ENCODE measurements at regions not wholly inside any gene's neighbourhood (a gene's known extent, or its start where the extent isn't known, plus 50 kb on each side); places are given as distances from the start of the nearest gene placed in this dataset.

DNA sequence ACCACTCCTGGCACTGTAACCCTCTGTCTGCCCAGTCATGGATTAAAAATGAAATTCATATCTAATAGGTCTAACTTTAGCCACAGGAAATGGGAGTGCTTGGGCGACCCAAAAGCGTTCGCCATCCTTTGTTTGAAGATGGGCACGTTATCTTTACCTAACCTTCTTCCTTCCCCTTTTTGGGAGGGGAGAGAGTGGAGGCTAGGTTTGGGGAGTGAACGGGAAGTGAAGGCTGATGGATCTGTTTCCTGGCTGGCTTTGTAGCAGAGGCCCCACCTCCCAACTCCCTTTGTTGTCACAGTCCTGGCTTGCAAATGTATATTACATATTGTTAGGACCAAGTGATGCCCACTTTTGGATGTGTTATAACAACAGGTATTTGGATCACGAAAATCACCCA lies 98.1 kb upstream of the ARHGEF3 start:
- Histone ChIP-seq H3K9me3 (replicated peaks in 1 of 3) (no peaks in the 10 kb centered on the region), H3K27me3 (no peaks in the 10 kb centered on the region), H3K4me1 (replicated peaks in 1 of 2) (no peaks in the 10 kb centered on the region), H3K36me3 (replicated peaks in 1 of 2) (no peaks in the 10 kb centered on the region), H3K27ac (peak overlapping the region in 1 of 5 donors; percentile 20), H3K4me3 (no peak overlapping the region)
- intact Hi-C loops (cut with DNase I) = no loop called here
- 71 to 85% (median 78%) methylated on average over 6 of the region's 6 CpGs for WGBS, 4 donors
- TF ChIP-seq, protein P1, sequence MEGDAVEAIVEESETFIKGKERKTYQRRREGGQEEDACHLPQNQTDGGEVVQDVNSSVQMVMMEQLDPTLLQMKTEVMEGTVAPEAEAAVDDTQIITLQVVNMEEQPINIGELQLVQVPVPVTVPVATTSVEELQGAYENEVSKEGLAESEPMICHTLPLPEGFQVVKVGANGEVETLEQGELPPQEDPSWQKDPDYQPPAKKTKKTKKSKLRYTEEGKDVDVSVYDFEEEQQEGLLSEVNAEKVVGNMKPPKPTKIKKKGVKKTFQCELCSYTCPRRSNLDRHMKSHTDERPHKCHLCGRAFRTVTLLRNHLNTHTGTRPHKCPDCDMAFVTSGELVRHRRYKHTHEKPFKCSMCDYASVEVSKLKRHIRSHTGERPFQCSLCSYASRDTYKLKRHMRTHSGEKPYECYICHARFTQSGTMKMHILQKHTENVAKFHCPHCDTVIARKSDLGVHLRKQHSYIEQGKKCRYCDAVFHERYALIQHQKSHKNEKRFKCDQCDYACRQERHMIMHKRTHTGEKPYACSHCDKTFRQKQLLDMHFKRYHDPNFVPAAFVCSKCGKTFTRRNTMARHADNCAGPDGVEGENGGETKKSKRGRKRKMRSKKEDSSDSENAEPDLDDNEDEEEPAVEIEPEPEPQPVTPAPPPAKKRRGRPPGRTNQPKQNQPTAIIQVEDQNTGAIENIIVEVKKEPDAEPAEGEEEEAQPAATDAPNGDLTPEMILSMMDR (IDR thresholded peaks at IDR 0.05) = no peak
- TF ChIP-seq POLR2A (IDR thresholded peaks at IDR 0.05) = no peak
- no peak for DNase-seq

DNA sequence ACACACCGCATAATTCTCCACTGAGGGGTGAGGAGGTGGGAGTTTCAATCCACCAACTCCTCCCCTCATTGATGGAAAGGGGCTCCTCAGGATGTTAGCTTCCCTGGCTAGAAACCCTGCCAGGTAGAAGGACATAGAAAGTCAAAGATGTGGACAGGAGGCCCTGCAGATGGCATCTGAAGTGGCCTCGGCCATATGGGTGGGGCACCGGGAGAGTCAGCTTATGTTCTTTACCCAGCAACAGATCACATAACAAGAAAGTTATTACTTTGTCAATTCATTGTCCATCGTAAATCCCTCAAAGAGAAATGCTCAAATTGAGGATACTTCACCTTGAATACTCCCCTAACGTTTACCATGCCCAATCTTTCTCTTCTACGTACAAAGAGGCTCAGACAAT lies 97.3 kb upstream of the ARHGEF3 start:
- Histone ChIP-seq H3K27ac (no peak overlapping the region), H3K4me3 (no peak overlapping the region), H3K9me3 (replicated peaks in 1 of 3) (no peaks in the 10 kb centered on the region), H3K36me3 (replicated peaks in 1 of 2) (no peaks in the 10 kb centered on the region), H3K4me1 (replicated peaks in 1 of 2) (no peaks in the 10 kb centered on the region), H3K27me3 (no peaks in the 10 kb centered on the region)
- WGBS, 4 donors = 92 to 95% (median 93%) methylated on average over 6 of the region's 6 CpGs
- TF ChIP-seq, protein P1 (IDR thresholded peaks at IDR 0.05) = no peak
- no peak for TF ChIP-seq POLR2A (IDR thresholded peaks at IDR 0.05)
- intact Hi-C loops (cut with DNase I) = no loop called here
- no peak for DNase-seq

DNA sequence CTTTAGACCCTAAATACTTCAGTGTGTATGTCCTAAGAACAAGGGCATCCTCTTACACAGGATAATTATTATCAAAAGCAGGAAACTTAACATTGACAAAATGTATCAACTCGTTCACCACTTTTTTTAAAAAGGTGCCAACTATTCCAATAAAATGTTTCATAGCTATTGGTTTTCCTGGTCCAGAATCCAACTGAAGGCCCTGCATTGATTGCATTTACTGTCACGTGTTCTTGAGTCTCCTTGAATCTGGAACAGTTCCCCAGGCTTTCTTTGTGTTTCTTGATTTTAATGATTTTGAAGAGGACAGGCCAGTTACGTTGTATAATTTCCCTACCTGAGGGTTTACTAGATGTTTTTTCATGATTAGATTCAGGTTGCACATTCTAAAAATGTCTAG lies 94.6 kb upstream of the ARHGEF3 start:
- H3K27me3 ChIP-seq = no peaks in the 10 kb centered on the region
- no peaks in the 10 kb centered on the region for H3K9me3 ChIP-seq (replicated peaks in 1 of 3)
- no peak for TF ChIP-seq POLR2A (IDR thresholded peaks at IDR 0.05)
- TF ChIP-seq, protein P1 (IDR thresholded peaks at IDR 0.05) = no peak
- WGBS, 4 donors = 79 to 88% (median 82%) methylated on average over 3 of the region's 3 CpGs
- intact Hi-C loops (cut with DNase I) = no loop called here
- no peak overlapping the region for H3K4me3 ChIP-seq
- DNase-seq = no peak
- H3K36me3 ChIP-seq (replicated peaks in 1 of 2) = no peaks in the 10 kb centered on the region
- H3K4me1 ChIP-seq (replicated peaks in 1 of 2) = peaks cover 0 to under 1% of the 10 kb centered on the region in 2 donors
- H3K27ac ChIP-seq = no peak overlapping the region

DNA sequence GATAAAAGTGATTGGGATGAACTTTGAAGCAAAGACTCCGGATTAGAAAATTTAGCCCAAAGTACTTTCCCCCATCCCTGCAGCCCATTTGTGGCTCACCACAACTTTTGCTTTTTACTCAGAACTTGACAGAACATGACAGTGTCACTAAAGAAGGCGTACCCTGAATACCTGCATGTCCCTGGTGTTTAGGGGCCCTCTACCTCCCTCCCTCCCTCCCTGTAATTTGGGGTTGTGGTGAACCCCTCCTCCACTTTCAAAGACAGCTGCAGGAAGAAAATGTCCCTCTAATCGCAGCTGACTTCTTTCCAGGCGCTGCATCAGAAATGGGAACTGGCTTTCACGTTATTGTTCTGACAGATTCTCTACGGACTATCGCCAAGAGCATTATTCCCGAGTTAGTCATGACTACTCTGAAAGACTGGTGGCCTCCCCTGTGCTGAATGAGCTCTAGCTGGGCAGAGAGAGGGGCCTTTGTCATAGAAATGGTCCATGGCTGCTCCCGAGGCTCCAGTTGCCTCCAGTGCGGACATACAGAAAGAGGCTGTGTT lies 93.2 kb upstream of the ARHGEF3 start:
- H3K4me1 ChIP-seq (replicated peaks in 1 of 2) = peaks cover 9 to 14% of the 10 kb centered on the region in 2 donors
- no peak for DNase-seq
- no peaks in the 10 kb centered on the region for H3K36me3 ChIP-seq (replicated peaks in 1 of 2)
- TF ChIP-seq POLR2A (IDR thresholded peaks at IDR 0.05) = no peak
- TF ChIP-seq, protein P1 (IDR thresholded peaks at IDR 0.05) = no peak
- H3K9me3 ChIP-seq (replicated peaks in 1 of 3) = no peaks in the 10 kb centered on the region
- WGBS, 4 donors = 70 to 90% (median 85%) methylated on average over 10 of the region's 10 CpGs
- H3K27ac ChIP-seq = no peak overlapping the region
- intact Hi-C loops (cut with DNase I) = no loop called here
- no peaks in the 10 kb centered on the region for H3K27me3 ChIP-seq
- no peak overlapping the region for H3K4me3 ChIP-seq

All from adrenal gland (tissue), 9 donors.